ENCODE measurements at regions not wholly inside any gene's neighbourhood (a gene's known extent, or its start where the extent isn't known, plus 50 kb on each side); places are given as distances from the start of the nearest gene placed in this dataset.

GRCh38 chr4:54929459-54929858 lies 195.9 kb downstream of the KDR start:
- no peak for TF ChIP-seq CTCF (IDR thresholded peaks at IDR 0.05)
- no peak for TF ChIP-seq POLR2A (IDR thresholded peaks at IDR 0.05)

Measured in tibial nerve (tissue), 3 donors.